ENCODE measurements at regions not wholly inside any gene's neighbourhood (a gene's known extent, or its start where the extent isn't known, plus 50 kb on each side); places are given as distances from the start of the nearest gene placed in this dataset.

GRCh38 chr5:96127538-96127937 is 165.9 kb upstream of the ELL2 start:
- H3K4me1 ChIP-seq (ENCODE audit: control insufficient read depth, insufficient read depth, low read length): peaks cover 14% of the 10 kb centered on the region
- no peaks in the 10 kb centered on the region for H3K9me3 ChIP-seq (ENCODE audit: control insufficient read depth, low read length)
- no peaks in the 10 kb centered on the region for H3K36me3 ChIP-seq (ENCODE audit: control insufficient read depth, insufficient read depth, low read length)
- no peaks in the 10 kb centered on the region for H3K27me3 ChIP-seq (ENCODE audit: control insufficient read depth, insufficient read depth, low read length)
- H3K4me3 ChIP-seq (ENCODE audit: low read length): no peak overlapping the region
- no peak overlapping the region for H3K9ac ChIP-seq (ENCODE audit: low read length)

DNA sequence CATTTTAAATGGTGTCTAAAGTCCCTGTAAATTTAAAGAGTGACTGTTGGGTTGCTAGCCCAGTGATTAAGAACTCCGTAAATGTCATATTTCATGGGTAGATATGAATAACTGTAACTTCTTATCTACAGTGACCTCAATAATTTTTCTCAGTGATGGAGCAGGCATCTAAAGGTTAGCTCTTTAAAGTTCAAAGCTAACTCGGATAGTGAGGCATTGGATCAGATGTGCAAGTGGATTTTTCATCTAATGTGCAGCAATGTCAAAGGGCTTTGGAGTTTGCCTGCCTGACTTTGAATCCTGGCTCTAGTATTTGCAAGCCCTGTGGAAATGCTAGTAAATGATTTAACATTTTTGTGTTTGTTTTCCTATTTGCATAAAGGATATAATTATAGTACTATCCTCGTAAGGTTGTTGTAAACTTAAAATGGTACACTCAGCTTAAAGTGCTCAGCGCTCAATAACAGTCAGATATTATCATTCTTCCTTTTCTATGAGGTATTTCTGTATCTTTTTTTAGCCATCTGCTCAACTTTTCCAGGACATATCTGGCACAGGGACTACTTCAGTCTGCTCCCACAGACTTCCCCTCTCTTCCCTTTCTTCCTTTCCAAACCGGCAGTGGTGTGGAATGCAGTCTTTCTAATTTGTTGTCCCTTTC is 163.7 kb upstream of the ELL2 start:
- H3K27me3 ChIP-seq (ENCODE audit: control insufficient read depth, insufficient read depth, low read length): no peaks in the 10 kb centered on the region
- no peaks in the 10 kb centered on the region for H3K9me3 ChIP-seq (ENCODE audit: control insufficient read depth, low read length)
- H3K36me3 ChIP-seq (ENCODE audit: control insufficient read depth, insufficient read depth, low read length): no peaks in the 10 kb centered on the region
- H3K4me1 ChIP-seq (ENCODE audit: control insufficient read depth, insufficient read depth, low read length): peaks cover 14% of the 10 kb centered on the region
- no peak overlapping the region for H3K9ac ChIP-seq (ENCODE audit: low read length)
- H3K4me3 ChIP-seq (ENCODE audit: low read length): no peak overlapping the region

- Histone ChIP-seq H3K4me3 (ENCODE audit: low read length) (no peak overlapping the region), H3K9me3 (ENCODE audit: control insufficient read depth, low read length) (no peaks in the 10 kb centered on the region), H3K27me3 (ENCODE audit: control insufficient read depth, insufficient read depth, low read length) (no peaks in the 10 kb centered on the region), H3K4me1 (ENCODE audit: control insufficient read depth, insufficient read depth, low read length) (peaks cover 14% of the 10 kb centered on the region), H3K36me3 (ENCODE audit: control insufficient read depth, insufficient read depth, low read length) (no peaks in the 10 kb centered on the region), H3K9ac (ENCODE audit: low read length) (no peak overlapping the region)
Measured at GRCh38 chr5:96124589-96124988, 162.9 kb upstream of the ELL2 start.

DNA sequence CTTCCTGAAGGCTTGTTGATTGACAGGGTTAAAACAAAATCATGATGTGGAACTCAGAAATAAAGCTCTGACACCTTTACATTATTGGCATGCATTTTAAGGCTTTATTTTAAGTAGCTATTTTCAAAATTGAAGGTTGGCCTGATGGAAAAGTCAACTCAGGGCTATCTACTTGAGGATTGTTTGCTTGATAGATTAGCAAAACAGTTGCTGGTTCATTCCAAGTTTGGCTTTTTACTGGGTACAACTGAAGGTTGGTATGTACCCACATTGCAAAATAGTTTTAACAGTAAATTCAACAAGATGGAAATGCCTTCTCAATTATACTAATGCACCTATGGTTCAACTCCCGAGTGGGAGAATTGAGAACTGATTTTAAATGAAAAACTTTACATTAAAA is 161.8 kb upstream of the ELL2 start:
- Histone ChIP-seq H3K9ac (ENCODE audit: low read length) (no peak overlapping the region), H3K4me3 (ENCODE audit: low read length) (no peak overlapping the region), H3K9me3 (ENCODE audit: control insufficient read depth, low read length) (no peaks in the 10 kb centered on the region), H3K4me1 (ENCODE audit: control insufficient read depth, insufficient read depth, low read length) (peaks cover 19% of the 10 kb centered on the region), H3K27me3 (ENCODE audit: control insufficient read depth, insufficient read depth, low read length) (no peaks in the 10 kb centered on the region), H3K36me3 (ENCODE audit: control insufficient read depth, insufficient read depth, low read length) (no peaks in the 10 kb centered on the region)

- Histone ChIP-seq H3K4me1 (ENCODE audit: control insufficient read depth, insufficient read depth, low read length) (peaks cover 32% of the 10 kb centered on the region), H3K9ac (ENCODE audit: low read length) (no peak overlapping the region), H3K36me3 (ENCODE audit: control insufficient read depth, insufficient read depth, low read length) (no peaks in the 10 kb centered on the region)
Measured at GRCh38 chr5:96121364-96121763, 159.7 kb upstream of the ELL2 start.

DNA sequence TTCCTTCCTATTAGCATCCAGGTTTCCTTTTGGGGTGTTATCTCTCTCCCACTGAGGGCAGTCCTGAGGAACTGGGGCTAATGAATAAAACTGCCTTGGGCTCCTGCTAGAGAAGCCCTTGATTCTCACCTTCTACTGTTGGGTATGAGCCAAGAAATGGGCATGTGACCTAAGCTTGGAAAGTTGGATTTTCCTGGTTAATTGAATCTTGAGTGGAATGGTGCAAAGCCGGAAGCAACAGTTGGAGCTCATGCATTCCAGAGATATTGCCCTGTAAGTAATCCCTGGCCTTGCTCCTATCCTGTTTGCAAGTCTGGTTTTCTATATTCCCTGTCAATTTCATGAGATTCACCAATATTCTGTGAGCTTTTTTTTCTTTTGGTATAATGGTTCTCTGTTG is 158.5 kb upstream of the ELL2 start:
- no peaks in the 10 kb centered on the region for H3K9me3 ChIP-seq (ENCODE audit: control insufficient read depth, low read length)
- no peaks in the 10 kb centered on the region for H3K36me3 ChIP-seq (ENCODE audit: control insufficient read depth, insufficient read depth, low read length)
- H3K9ac ChIP-seq (ENCODE audit: low read length): no peak overlapping the region
- no peaks in the 10 kb centered on the region for H3K27me3 ChIP-seq (ENCODE audit: control insufficient read depth, insufficient read depth, low read length)
- no peak overlapping the region for H3K4me3 ChIP-seq (ENCODE audit: low read length)
- peaks cover 30% of the 10 kb centered on the region for H3K4me1 ChIP-seq (ENCODE audit: control insufficient read depth, insufficient read depth, low read length)

More at GRCh38 chr5:96121364-96121763, 159.7 kb upstream of the ELL2 start:
- Histone ChIP-seq H3K4me3 (ENCODE audit: low read length) (no peak overlapping the region), H3K27me3 (ENCODE audit: control insufficient read depth, insufficient read depth, low read length) (no peaks in the 10 kb centered on the region), H3K9me3 (ENCODE audit: control insufficient read depth, low read length) (no peaks in the 10 kb centered on the region)

GRCh38 chr5:96117771-96118651 is 156.4 kb upstream of the ELL2 start:
- H3K36me3 ChIP-seq (ENCODE audit: control insufficient read depth, insufficient read depth, low read length): no peaks in the 10 kb centered on the region
- H3K9ac ChIP-seq (ENCODE audit: low read length): no peak overlapping the region
- no peaks in the 10 kb centered on the region for H3K9me3 ChIP-seq (ENCODE audit: control insufficient read depth, low read length)
- peaks cover 41% of the 10 kb centered on the region for H3K4me1 ChIP-seq (ENCODE audit: control insufficient read depth, insufficient read depth, low read length)
- H3K4me3 ChIP-seq (ENCODE audit: low read length): no peak overlapping the region
- no peaks in the 10 kb centered on the region for H3K27me3 ChIP-seq (ENCODE audit: control insufficient read depth, insufficient read depth, low read length)

DNA sequence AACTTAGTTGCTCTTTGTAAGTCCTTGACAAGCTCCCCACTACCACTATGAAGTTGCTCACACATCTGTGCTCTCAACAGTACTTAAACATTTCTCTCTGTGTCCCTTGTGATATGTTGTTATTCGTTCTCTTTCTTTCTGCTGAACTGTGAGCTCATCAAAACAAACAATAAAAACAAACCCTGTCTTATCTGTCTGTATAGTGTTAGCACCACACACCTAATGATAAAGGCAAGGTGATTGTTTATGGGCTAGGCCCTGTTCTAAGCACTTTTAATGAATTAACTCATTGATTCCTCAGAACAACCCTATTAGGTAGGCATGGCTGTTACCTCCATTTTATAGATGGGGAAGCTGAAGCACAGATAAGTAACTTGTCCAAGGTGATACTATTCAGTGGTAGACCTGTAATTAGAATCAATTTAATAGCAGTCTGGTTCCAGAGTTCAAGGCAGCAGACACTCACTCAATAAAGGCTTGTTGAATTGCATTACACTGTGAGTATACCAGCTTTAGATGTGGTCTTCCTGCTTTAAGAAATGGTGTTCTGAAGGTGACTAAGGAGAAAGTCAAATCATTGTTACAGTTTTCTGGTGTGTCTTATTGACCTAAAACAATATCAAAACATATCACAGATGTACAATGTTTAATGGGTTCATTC is 153.6 kb upstream of the ELL2 start:
- Histone ChIP-seq H3K4me3 (ENCODE audit: low read length) (no peak overlapping the region), H3K36me3 (ENCODE audit: control insufficient read depth, insufficient read depth, low read length) (no peaks in the 10 kb centered on the region), H3K4me1 (ENCODE audit: control insufficient read depth, insufficient read depth, low read length) (peaks cover 58% of the 10 kb centered on the region), H3K9ac (ENCODE audit: low read length) (no peak overlapping the region), H3K9me3 (ENCODE audit: control insufficient read depth, low read length) (no peaks in the 10 kb centered on the region), H3K27me3 (ENCODE audit: control insufficient read depth, insufficient read depth, low read length) (no peaks in the 10 kb centered on the region)

DNA sequence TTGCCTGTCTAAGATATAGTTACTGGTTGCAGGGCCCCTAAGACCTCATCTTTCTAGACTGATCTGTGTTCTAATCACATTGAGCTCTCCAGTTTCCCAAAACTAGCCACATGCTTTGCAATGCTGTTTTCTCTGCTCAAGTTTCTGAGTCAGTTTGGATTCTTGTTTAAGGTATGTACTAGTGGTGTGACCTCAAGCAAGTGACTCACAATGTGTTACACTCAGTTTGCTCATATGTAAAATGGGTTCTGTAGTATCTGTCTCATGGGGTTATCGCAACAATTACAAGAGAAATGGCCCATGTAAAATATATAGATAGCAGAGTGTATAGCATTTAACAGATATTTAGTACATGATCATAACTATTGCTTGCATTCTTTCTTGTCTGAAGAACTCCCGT is 153.1 kb upstream of the ELL2 start:
- Histone ChIP-seq H3K9ac (ENCODE audit: low read length) (no peak overlapping the region), H3K9me3 (ENCODE audit: control insufficient read depth, low read length) (no peaks in the 10 kb centered on the region), H3K36me3 (ENCODE audit: control insufficient read depth, insufficient read depth, low read length) (no peaks in the 10 kb centered on the region), H3K4me1 (ENCODE audit: control insufficient read depth, insufficient read depth, low read length) (peaks cover 58% of the 10 kb centered on the region), H3K4me3 (ENCODE audit: low read length) (no peak overlapping the region), H3K27me3 (ENCODE audit: control insufficient read depth, insufficient read depth, low read length) (no peaks in the 10 kb centered on the region)

- Histone ChIP-seq H3K9me3 (ENCODE audit: control insufficient read depth, low read length) (no peaks in the 10 kb centered on the region), H3K4me1 (ENCODE audit: control insufficient read depth, insufficient read depth, low read length) (peaks cover 53% of the 10 kb centered on the region), H3K9ac (ENCODE audit: low read length) (no peak overlapping the region)
Measured at GRCh38 chr5:96113170-96113939, 151.7 kb upstream of the ELL2 start.

DNA sequence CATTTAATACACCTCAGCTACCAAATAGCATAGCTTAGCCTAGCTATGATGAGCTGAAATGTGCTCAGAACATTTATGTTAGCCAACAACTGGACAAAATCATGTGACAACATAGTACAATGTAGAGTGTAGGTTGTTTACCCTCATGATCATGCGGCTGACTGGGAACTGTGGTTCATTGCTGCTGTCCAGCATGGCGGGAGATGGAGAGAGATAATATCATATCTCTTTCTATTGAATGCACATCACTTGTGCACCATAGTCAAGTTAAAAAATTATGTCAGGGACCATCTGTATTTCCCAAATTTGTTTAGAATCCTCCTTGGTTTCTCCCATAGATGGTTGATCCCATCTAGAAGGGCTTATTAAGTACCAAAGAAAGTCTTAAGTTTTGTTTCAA is 151.1 kb upstream of the ELL2 start:
- no peak overlapping the region for H3K4me3 ChIP-seq (ENCODE audit: low read length)
- no peaks in the 10 kb centered on the region for H3K9me3 ChIP-seq (ENCODE audit: control insufficient read depth, low read length)
- no peaks in the 10 kb centered on the region for H3K36me3 ChIP-seq (ENCODE audit: control insufficient read depth, insufficient read depth, low read length)
- no peak overlapping the region for H3K9ac ChIP-seq (ENCODE audit: low read length)
- H3K27me3 ChIP-seq (ENCODE audit: control insufficient read depth, insufficient read depth, low read length): no peaks in the 10 kb centered on the region
- peaks cover 46% of the 10 kb centered on the region for H3K4me1 ChIP-seq (ENCODE audit: control insufficient read depth, insufficient read depth, low read length)

More at GRCh38 chr5:96113170-96113939, 151.7 kb upstream of the ELL2 start:
- H3K36me3 ChIP-seq (ENCODE audit: control insufficient read depth, insufficient read depth, low read length): no peaks in the 10 kb centered on the region
- H3K4me3 ChIP-seq (ENCODE audit: low read length): no peak overlapping the region
- no peaks in the 10 kb centered on the region for H3K27me3 ChIP-seq (ENCODE audit: control insufficient read depth, insufficient read depth, low read length)

All from mucosa of stomach (tissue), 1 donor.